H4 (cell line): ENCODE measurements at regions not wholly inside any gene's neighbourhood (a gene's known extent, or its start where the extent isn't known, plus 50 kb on each side); places are given as distances from the start of the nearest gene placed in this dataset.
"Not testable (repeated sequence)": the region's sequence is repeated elsewhere in the genome, so short reads cannot be mapped to it uniquely, and the experiment has no call there.

Experiments used
- DNase-seq: peaks from one replicate; pipeline ENCODE4 v3.0.0-alpha.2; 2015; ENCODE audit warnings: low spot score

GRCh38 chr2:146413086-146413610 lies 1431.7 kb upstream of the ACVR2A start:
- no peak for DNase-seq

- DNase-seq: peak; percentile 8
Measured at GRCh38 chr2:146412625-146413024, 1432.2 kb upstream of the ACVR2A start.

- DNase-seq: peak; percentile 34
Measured at GRCh38 chr2:146405402-146406309, 1439.2 kb upstream of the ACVR2A start.

- not testable (repeated sequence) for DNase-seq
Measured at GRCh38 chr2:146403546-146404160, 1441.2 kb upstream of the ACVR2A start.

GRCh38 chr2:146392631-146393030 lies 1452.2 kb upstream of the ACVR2A start:
- no peak for DNase-seq

- DNase-seq: no peak
Measured at GRCh38 chr2:146392186-146392585, 1452.6 kb upstream of the ACVR2A start.

GRCh38 chr2:146388757-146389156 lies 1456.1 kb upstream of the ACVR2A start:
- DNase-seq: peak; percentile 48

GRCh38 chr2:146386096-146386495 lies 1458.7 kb upstream of the ACVR2A start:
- no peak for DNase-seq

- DNase-seq: no peak
Measured at GRCh38 chr2:146385031-146385430, 1459.8 kb upstream of the ACVR2A start.

- DNase-seq: no peak
Measured at GRCh38 chr2:146376511-146377064, 1468.2 kb upstream of the ACVR2A start.

- no peak for DNase-seq
Measured at GRCh38 chr2:146374505-146374904, 1470.3 kb upstream of the ACVR2A start.

- not testable (repeated sequence) for DNase-seq
Measured at GRCh38 chr2:146371364-146371763, 1473.5 kb upstream of the ACVR2A start.

- no peak for DNase-seq
Measured at GRCh38 chr2:146370826-146371225, 1474.0 kb upstream of the ACVR2A start.

GRCh38 chr2:146366276-146366675 lies 1478.6 kb upstream of the ACVR2A start:
- no peak for DNase-seq

GRCh38 chr2:146365041-146365440 lies 1479.8 kb upstream of the ACVR2A start:
- no peak for DNase-seq

GRCh38 chr2:146363731-146364130 lies 1481.1 kb upstream of the ACVR2A start:
- DNase-seq: no peak

- DNase-seq: no peak
Measured at GRCh38 chr2:146351689-146352088, 1493.1 kb upstream of the ACVR2A start.

GRCh38 chr2:146349334-146349733 lies 1495.5 kb upstream of the ACVR2A start:
- no peak for DNase-seq

GRCh38 chr2:146324951-146325350 lies 1519.9 kb upstream of the ACVR2A start:
- DNase-seq: no peak

GRCh38 chr2:146323564-146323963 lies 1521.3 kb upstream of the ACVR2A start:
- DNase-seq: peak; percentile 21

GRCh38 chr2:146321175-146321574 lies 1523.7 kb upstream of the ACVR2A start:
- DNase-seq: no peak

- DNase-seq: peak; percentile 43
Measured at GRCh38 chr2:146317959-146318358, 1526.9 kb upstream of the ACVR2A start.

GRCh38 chr2:146312899-146313298 lies 1531.9 kb upstream of the ACVR2A start:
- peak; percentile 50 for DNase-seq
